Neural progenitor cell (in vitro differentiated cells): ENCODE measurements at regions not wholly inside any gene's neighbourhood (a gene's known extent, or its start where the extent isn't known, plus 50 kb on each side); places are given as distances from the start of the nearest gene placed in this dataset.

ENCODE experiments used
- EZH2 ChIP-seq: fragments of 200-600 bp; sonication (generic); IDR thresholded peaks from 2 replicates; pipeline ENCODE4 v1.6.1; 2017; ENCODE audit warnings: antibody characterized with exemption, mild to moderate bottlenecking, moderate library complexity
- TF ChIP-seq, protein P1 (sequence below): fragments of 200-600 bp; sonication (generic); IDR thresholded peaks from 2 replicates; pipeline ENCODE4 v1.5.1; 2017; ENCODE audit warnings: antibody characterized with exemption, mild to moderate bottlenecking

DNA sequence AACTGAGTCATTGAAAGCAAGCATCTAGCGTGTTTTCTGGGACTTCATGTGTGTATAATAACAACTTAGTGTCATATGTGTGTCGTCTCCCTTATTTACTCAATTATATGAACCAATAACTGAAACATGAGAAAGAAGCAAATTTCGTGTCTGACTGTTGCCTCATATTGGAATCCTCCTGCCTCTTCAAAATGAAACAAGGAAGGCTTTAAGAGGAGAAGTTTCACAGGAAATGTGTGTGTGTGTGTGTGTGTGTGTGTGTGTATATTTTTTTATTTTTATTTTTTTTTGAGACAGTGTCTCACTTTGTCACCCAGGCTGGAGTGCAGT lies 145.8 kb upstream of the SFRP2 start:
- TF ChIP-seq, protein P1, sequence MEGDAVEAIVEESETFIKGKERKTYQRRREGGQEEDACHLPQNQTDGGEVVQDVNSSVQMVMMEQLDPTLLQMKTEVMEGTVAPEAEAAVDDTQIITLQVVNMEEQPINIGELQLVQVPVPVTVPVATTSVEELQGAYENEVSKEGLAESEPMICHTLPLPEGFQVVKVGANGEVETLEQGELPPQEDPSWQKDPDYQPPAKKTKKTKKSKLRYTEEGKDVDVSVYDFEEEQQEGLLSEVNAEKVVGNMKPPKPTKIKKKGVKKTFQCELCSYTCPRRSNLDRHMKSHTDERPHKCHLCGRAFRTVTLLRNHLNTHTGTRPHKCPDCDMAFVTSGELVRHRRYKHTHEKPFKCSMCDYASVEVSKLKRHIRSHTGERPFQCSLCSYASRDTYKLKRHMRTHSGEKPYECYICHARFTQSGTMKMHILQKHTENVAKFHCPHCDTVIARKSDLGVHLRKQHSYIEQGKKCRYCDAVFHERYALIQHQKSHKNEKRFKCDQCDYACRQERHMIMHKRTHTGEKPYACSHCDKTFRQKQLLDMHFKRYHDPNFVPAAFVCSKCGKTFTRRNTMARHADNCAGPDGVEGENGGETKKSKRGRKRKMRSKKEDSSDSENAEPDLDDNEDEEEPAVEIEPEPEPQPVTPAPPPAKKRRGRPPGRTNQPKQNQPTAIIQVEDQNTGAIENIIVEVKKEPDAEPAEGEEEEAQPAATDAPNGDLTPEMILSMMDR = no peak
- TF ChIP-seq EZH2 = no peak
